Stimulated activated CD4-positive, alpha-beta T cell treated with anti-CD3 and anti-CD28 coated beads, Interleukin-2, amount 100 ng/mL, for 48 hours (primary cell): ENCODE measurements at regions not wholly inside any gene's neighbourhood (a gene's known extent, or its start where the extent isn't known, plus 50 kb on each side); places are given as distances from the start of the nearest gene placed in this dataset.

Experiments used
- DNase-seq, 2 donors: peaks; one replicate each; pipeline ENCODE4 v3.0.0-alpha.2; 2020

GRCh38 chr12:111034886-111035577 is 114.7 kb upstream of the MYL2 start:
- no peak for DNase-seq

- DNase-seq, result no peak
Measured at GRCh38 chr12:111034083-111034885, 113.9 kb upstream of the MYL2 start, which contains the start of gene CUX2. CUX2 (plus strand) TSS chr12:111034165.

- DNase-seq, result no peak
Measured at GRCh38 chr12:111033281-111034082, 113.1 kb upstream of the MYL2 start.

- DNase-seq, result no peak
Measured at GRCh38 chr12:111032591-111032919, 112.2 kb upstream of the MYL2 start.

- DNase-seq, result no peak
Measured at GRCh38 chr12:111031916-111032590, 111.7 kb upstream of the MYL2 start.

- DNase-seq, result no peak
Measured at GRCh38 chr12:111030800-111031199, 110.4 kb upstream of the MYL2 start.

GRCh38 chr12:111029732-111030131 is 109.4 kb upstream of the MYL2 start:
- DNase-seq, result no peak

- no peak for DNase-seq
Measured at GRCh38 chr12:111029305-111029704, 108.9 kb upstream of the MYL2 start.

GRCh38 chr12:111028830-111029229 is 108.5 kb upstream of the MYL2 start:
- DNase-seq, result no peak

GRCh38 chr12:111027431-111027830 is 107.1 kb upstream of the MYL2 start:
- no peak for DNase-seq

GRCh38 chr12:111025792-111026430 is 105.5 kb upstream of the MYL2 start:
- DNase-seq, result no peak

- no peak for DNase-seq
Measured at GRCh38 chr12:111025301-111025700, 104.9 kb upstream of the MYL2 start.

- peak; percentile 45 to 53 for DNase-seq
Measured at GRCh38 chr12:111024205-111024801, 103.9 kb upstream of the MYL2 start.

- no peak for DNase-seq
Measured at GRCh38 chr12:111022386-111022785, 102.0 kb upstream of the MYL2 start.

- DNase-seq, result no peak
Measured at GRCh38 chr12:111014547-111014946, 94.2 kb upstream of the MYL2 start.

- no peak for DNase-seq
Measured at GRCh38 chr12:111012918-111013317, 92.5 kb upstream of the MYL2 start.

- no peak for DNase-seq
Measured at GRCh38 chr12:111011999-111012600, 91.7 kb upstream of the MYL2 start.

GRCh38 chr12:111010916-111011657 is 90.7 kb upstream of the MYL2 start:
- DNase-seq, result no peak

- no peak for DNase-seq
Measured at GRCh38 chr12:111010061-111010460, 89.7 kb upstream of the MYL2 start.

GRCh38 chr12:111006621-111007020 is 86.2 kb upstream of the MYL2 start:
- DNase-seq, result no peak

GRCh38 chr12:110998971-110999370 is 78.6 kb upstream of the MYL2 start:
- no peak for DNase-seq
